Smooth muscle cell (in vitro differentiated cells): ENCODE measurements at regions not wholly inside any gene's neighbourhood (a gene's known extent, or its start where the extent isn't known, plus 50 kb on each side); places are given as distances from the start of the nearest gene placed in this dataset.

Source experiments
- DNase-seq: peaks from one replicate; lab custom pipeline; 2025; ENCODE audit not compliant: unreplicated experiment; lab: John Stamatoyannopoulos, UW
- H2AFZ ChIP-seq: fragments of 200-600 bp; sonication (generic); 2 replicates; pipeline ENCODE4 v1.6.0; 2016; ENCODE audit warnings: antibody characterized with exemption, low read depth, mild to moderate bottlenecking
- H3F3A ChIP-seq: fragments of 200-600 bp; sonication (generic); 2 replicates; pipeline ENCODE4 v1.6.0; 2017; ENCODE audit warnings: antibody characterized with exemption, low read depth
- H3K27ac ChIP-seq: fragments of 200-600 bp; sonication (generic); 2 replicates; pipeline ENCODE4 v1.5.1; 2016; ENCODE audit warnings: low read depth, mild to moderate bottlenecking
- H3K27me3 ChIP-seq: fragments of 200-600 bp; sonication (generic); 2 replicates; pipeline ENCODE4 v1.6.1; 2016; ENCODE audit warnings: low read depth, mild to moderate bottlenecking
- H3K36me3 ChIP-seq: fragments of 200-600 bp; sonication (generic); 2 replicates; pipeline ENCODE4 v1.5.1; 2016; ENCODE audit warnings: low read depth
- H3K4me1 ChIP-seq: fragments of 200-600 bp; sonication (generic); 2 replicates; pipeline ENCODE4 v1.5.1; 2016; ENCODE audit warnings: low read depth
- H3K4me2 ChIP-seq: fragments of 200-600 bp; sonication (generic); 2 replicates; pipeline ENCODE4 v1.6.0; 2016; ENCODE audit warnings: mild to moderate bottlenecking
- H3K4me3 ChIP-seq: fragments of 200-600 bp; sonication (generic); 2 replicates; pipeline ENCODE4 v1.5.1; 2016; ENCODE audit warnings: mild to moderate bottlenecking
- H3K79me2 ChIP-seq: fragments of 200-600 bp; sonication (generic); 2 replicates; pipeline ENCODE4 v1.6.0; 2016; ENCODE audit warnings: low read depth, mild to moderate bottlenecking
- H3K9ac ChIP-seq: fragments of 200-600 bp; sonication (generic); 2 replicates; pipeline ENCODE4 v1.6.0; 2016; ENCODE audit warnings: low read depth
- H3K9me3 ChIP-seq: fragments of 200-600 bp; sonication (generic); replicated peaks from 2 replicates; pipeline ENCODE4 v1.5.1; 2016; ENCODE audit warnings: low read depth
- H4K20me1 ChIP-seq: fragments of 200-600 bp; sonication (generic); 2 replicates; pipeline ENCODE4 v1.6.0; 2016; ENCODE audit warnings: low read depth
- WGBS: methylation state at CpG from one replicate; pipeline ENCODE4 v1.1.7; 2016; ENCODE audit warnings: low lambda C conversion rate; 5-methylcytosine and 5-hydroxymethylcytosine counted together
- TF ChIP-seq, protein P1 (sequence below): fragments of 200-600 bp; sonication (generic); IDR thresholded peaks from 2 replicates; pipeline ENCODE4 v1.5.1; 2017; ENCODE audit warnings: borderline replicate concordance, mild to moderate bottlenecking, antibody characterized with exemption; ENCODE audit not compliant: insufficient read depth, poor library complexity, severe bottlenecking

DNA sequence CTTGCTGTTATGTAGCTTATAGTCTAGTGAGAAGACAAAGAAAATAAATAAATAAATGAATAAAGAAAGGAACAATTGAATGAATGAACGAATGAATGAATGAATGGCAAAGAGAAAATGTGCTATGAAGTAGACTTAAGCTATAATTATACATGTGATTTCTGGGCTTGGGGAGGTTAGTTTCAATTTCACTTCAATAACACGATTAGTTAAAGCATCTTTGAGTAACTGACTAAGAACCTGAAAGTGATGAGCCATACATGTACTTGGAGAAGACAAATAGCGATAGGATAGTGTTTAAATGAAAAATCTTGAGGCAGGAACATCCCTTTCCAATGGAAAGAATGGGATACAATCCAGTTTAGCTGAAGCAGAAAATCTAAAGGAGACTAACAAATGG, 593.1 kb upstream of the LRRTM4 start:
- no peaks in the 10 kb centered on the region for H3K36me3 ChIP-seq
- H3K79me2 ChIP-seq: no peaks in the 10 kb centered on the region
- H3K4me2 ChIP-seq: no peak overlapping the region
- H2AFZ ChIP-seq: no peak overlapping the region
- no peaks in the 10 kb centered on the region for H3K4me1 ChIP-seq
- H3K27me3 ChIP-seq: no peaks in the 10 kb centered on the region
- TF ChIP-seq, protein P1, sequence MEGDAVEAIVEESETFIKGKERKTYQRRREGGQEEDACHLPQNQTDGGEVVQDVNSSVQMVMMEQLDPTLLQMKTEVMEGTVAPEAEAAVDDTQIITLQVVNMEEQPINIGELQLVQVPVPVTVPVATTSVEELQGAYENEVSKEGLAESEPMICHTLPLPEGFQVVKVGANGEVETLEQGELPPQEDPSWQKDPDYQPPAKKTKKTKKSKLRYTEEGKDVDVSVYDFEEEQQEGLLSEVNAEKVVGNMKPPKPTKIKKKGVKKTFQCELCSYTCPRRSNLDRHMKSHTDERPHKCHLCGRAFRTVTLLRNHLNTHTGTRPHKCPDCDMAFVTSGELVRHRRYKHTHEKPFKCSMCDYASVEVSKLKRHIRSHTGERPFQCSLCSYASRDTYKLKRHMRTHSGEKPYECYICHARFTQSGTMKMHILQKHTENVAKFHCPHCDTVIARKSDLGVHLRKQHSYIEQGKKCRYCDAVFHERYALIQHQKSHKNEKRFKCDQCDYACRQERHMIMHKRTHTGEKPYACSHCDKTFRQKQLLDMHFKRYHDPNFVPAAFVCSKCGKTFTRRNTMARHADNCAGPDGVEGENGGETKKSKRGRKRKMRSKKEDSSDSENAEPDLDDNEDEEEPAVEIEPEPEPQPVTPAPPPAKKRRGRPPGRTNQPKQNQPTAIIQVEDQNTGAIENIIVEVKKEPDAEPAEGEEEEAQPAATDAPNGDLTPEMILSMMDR: no peak
- no peaks in the 10 kb centered on the region for H3F3A ChIP-seq
- no peak for DNase-seq
- H3K27ac ChIP-seq: no peak overlapping the region
- no peaks in the 10 kb centered on the region for H3K9me3 ChIP-seq
- no peaks in the 10 kb centered on the region for H4K20me1 ChIP-seq
- 93% methylated on average over 3 of the region's 3 CpGs for WGBS
- H3K9ac ChIP-seq: no peak overlapping the region
- H3K4me3 ChIP-seq: no peak overlapping the region

DNA sequence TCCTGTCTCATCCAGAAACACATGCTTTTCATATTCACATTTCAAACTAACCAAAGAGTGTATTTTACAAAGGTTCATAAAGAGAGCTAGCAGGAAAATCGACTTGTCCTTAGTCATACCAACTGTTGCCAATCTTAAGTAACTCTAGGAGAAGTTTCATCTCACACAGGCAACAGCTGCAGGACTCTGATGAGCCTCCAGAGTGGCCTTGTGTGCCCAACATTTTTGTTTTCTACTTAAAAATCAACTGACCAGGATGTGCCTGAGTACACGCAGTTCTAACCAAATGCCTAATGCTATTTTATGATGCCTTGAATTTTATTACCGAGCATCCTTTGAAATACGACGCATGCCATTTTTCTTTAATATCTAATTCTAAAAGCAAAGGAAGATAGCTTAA, 595.9 kb upstream of the LRRTM4 start:
- H3K4me3 ChIP-seq: no peak overlapping the region
- WGBS: 95% methylated on average over 5 of the region's 5 CpGs
- H2AFZ ChIP-seq: no peak overlapping the region
- H3K27me3 ChIP-seq: no peaks in the 10 kb centered on the region
- no peaks in the 10 kb centered on the region for H3K4me1 ChIP-seq
- H3K9ac ChIP-seq: no peak overlapping the region
- H3K27ac ChIP-seq: no peak overlapping the region
- no peaks in the 10 kb centered on the region for H3K9me3 ChIP-seq
- no peak overlapping the region for H3K4me2 ChIP-seq
- no peaks in the 10 kb centered on the region for H3K36me3 ChIP-seq
- DNase-seq: no peak
- H3K79me2 ChIP-seq: no peaks in the 10 kb centered on the region
- no peaks in the 10 kb centered on the region for H3F3A ChIP-seq
- TF ChIP-seq, protein P1: no peak
- H4K20me1 ChIP-seq: no peaks in the 10 kb centered on the region

DNA sequence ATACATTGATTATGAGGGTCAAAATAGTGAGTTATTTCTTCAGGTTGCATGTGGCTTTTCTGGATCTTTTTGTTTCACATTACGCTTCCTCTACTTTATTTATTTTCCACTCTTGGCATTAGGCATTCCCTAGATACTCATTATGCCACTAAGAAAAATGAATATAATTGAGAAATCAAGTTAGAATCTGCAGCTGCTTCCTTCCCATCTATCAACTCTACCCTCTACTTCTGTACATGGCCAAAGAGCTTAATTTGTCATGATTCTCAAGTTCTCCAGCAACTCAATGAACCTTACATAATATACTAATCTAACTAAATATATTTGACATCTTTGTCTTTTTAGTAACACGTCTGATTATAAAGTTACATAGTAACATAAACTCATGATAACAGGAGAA, 598.1 kb upstream of the LRRTM4 start:
- no peak for DNase-seq
- Histone ChIP-seq H3K4me2 (no peak overlapping the region), H3K27ac (no peak overlapping the region), H2AFZ (no peak overlapping the region), H3K36me3 (no peaks in the 10 kb centered on the region), H3K79me2 (no peaks in the 10 kb centered on the region), H3K9ac (no peak overlapping the region), H3F3A (no peaks in the 10 kb centered on the region), H3K27me3 (no peaks in the 10 kb centered on the region), H4K20me1 (no peaks in the 10 kb centered on the region), H3K4me3 (no peak overlapping the region), H3K9me3 (no peaks in the 10 kb centered on the region), H3K4me1 (no peaks in the 10 kb centered on the region)
- WGBS: 89% methylated on average over 2 of the region's 2 CpGs
- TF ChIP-seq, protein P1: no peak

DNA sequence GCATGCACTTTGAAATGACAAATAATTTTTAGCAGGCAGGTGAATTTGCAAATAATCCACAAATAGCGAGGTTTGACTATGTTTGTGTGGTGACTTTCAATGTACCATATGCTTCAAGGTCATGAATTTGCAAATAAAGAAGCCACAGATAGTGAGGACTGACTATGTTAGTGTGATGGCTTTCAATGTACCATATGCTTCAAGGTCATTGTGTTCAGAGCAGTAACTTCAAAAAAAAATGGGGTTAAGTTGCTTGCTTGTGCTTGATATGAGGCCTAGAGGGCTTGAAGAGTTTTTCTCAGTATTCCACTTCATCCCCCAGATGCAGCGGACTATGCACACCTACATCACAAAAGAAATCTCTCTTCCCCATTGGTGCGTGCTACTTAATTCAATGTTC, 602.9 kb upstream of the LRRTM4 start:
- no peak overlapping the region for H3K27ac ChIP-seq
- H3K27me3 ChIP-seq: no peaks in the 10 kb centered on the region
- no peaks in the 10 kb centered on the region for H3F3A ChIP-seq
- no peak overlapping the region for H3K4me2 ChIP-seq
- H3K4me3 ChIP-seq: no peak overlapping the region
- no peaks in the 10 kb centered on the region for H3K4me1 ChIP-seq
- no peaks in the 10 kb centered on the region for H3K79me2 ChIP-seq
- no peaks in the 10 kb centered on the region for H3K9me3 ChIP-seq
- H2AFZ ChIP-seq: no peak overlapping the region
- TF ChIP-seq, protein P1: no peak
- no peak overlapping the region for H3K9ac ChIP-seq
- no peaks in the 10 kb centered on the region for H4K20me1 ChIP-seq
- no peaks in the 10 kb centered on the region for H3K36me3 ChIP-seq
- DNase-seq: no peak
- 94% methylated on average over 3 of the region's 3 CpGs for WGBS
